UCSD-AML1 (cell line): ENCODE measurements at regions not wholly inside any gene's neighbourhood (a gene's known extent, or its start where the extent isn't known, plus 50 kb on each side); places are given as distances from the start of the nearest gene placed in this dataset.

Experiments
- DNase-seq: peaks from one replicate; lab custom pipeline; 2025; ENCODE audit not compliant: unreplicated experiment; lab: John Stamatoyannopoulos, UW

DNA sequence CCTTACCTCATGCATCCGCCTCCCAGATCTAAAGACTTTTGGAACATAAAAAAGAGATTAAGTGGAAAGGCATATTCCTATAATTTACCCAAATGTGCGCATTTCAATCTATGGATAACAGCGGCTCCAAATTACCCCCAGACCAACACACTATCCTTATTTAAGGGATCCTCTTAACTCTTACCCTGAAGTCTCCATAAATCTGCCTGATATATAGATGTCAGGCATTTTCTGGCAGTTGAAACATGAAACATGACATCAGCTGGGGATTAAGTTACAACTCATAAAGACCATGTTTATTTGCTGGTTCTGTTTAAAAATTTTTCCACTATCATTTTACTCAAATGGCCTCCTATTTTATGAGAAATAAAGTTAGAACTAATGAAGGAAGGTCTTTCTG lies 478.5 kb upstream of the SALL1 start:
- DNase-seq, result no peak

DNA sequence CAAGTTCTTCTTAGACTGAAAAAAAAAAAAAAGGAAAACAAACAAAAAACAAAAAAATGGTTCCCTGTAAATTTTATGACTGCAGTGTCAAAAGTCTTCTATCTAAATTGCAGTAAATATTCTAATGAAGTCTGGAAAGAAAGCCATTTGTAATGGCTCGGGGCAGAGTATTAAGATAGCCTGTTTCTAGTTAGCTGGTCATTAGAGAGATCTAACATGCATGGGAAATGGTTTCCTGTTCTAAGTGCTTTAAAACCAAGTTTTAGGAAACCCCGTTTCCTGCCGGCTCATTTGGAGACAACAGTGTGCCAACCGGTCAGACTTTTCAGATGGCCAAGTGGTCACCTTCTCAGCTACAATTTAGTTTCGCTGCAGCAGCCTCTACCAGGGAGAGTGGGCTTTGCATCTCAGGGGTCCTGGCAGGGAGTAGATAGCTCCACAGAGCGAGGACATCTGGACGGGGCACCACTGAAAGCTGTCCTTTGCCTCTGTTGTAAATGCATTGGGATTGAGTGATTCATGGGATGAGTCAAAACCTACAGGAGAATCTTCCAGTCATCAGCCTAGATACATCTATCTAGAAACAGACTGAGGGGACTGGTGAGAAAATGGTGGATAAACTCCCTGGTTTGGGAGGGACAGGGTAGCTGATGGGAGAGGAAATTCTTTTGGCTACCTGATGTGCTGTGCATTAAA lies 473.2 kb upstream of the SALL1 start:
- no peak for DNase-seq

DNA sequence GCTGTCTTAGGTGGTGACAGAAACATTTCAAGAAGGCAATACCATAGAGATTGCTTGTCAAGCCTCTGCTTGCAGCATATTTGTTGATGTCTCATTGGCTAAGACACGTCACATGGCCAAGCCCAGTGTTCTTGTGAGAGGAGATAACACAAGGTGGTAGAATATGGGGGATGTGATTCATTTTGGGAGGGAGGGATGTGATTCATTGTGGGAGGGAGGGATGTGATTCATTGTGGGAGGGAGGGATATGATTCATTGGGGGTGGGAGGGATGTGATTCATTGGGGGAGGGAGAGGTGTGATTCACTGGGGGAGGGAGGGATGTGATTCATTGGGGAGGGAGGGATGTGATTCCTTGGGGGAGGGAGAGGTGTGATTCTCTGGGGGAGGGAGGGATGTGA lies 470.5 kb upstream of the SALL1 start:
- no peak for DNase-seq

DNA sequence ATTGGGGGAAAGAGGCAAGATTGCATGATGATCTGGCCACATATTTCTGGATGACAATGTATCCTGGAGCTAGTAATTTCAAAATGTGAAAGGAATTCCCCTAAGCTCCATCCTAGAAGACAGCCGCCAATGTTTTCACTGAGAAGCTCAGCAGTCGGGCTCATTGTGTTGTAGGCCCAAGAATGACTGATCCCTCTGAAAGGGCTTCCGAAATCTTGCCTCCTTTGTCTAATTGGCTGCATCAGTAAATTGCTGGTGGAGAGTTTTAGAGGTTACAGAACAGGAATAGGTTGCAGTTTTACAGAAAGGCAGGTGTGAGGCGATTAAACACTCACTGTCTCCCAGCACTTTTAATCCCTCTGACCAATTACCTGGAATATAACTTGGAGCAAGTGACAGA lies 464.1 kb upstream of the SALL1 start:
- DNase-seq, result no peak

DNA sequence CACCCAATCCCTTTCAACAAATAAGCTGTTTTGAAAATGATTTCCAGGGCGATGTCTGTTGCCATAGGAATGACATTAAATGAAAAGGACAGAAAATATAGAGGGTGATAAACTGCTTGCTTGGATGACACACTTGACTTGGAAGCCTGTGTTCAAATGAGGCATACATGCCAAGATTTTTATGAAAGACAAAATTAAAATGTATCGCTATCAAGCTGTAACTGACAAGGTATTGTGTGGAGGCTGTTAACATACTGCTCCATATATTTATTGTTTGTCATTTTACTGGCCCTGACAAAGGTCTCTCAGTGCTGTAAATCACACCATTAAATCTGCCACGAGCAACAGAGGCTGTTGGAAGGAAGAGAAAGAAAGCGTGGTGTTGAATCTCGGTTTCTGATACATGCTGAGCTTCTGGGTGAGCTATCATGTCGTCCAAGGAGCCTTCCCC lies 456.2 kb upstream of the SALL1 start:
- DNase-seq, result no peak

DNA sequence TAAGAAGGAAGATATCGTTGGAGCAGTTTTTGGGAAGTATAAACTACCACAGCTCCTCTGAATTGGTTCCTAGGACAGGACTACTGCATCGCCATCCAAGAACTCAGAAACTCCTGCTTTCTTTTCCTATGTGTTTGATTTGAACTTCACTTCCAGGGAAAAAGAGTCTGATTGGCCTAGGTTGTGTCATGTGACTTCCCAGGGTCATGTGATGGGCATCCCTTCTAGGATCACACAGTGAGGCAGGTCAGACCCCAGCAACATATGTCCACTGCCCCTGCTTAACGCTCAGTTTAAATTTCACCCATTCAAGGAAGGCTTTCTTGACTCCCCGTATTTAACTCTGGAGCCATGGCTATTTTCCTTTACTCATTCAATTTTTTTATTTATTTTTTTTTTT lies 445.2 kb upstream of the SALL1 start:
- DNase-seq, result no peak

DNA sequence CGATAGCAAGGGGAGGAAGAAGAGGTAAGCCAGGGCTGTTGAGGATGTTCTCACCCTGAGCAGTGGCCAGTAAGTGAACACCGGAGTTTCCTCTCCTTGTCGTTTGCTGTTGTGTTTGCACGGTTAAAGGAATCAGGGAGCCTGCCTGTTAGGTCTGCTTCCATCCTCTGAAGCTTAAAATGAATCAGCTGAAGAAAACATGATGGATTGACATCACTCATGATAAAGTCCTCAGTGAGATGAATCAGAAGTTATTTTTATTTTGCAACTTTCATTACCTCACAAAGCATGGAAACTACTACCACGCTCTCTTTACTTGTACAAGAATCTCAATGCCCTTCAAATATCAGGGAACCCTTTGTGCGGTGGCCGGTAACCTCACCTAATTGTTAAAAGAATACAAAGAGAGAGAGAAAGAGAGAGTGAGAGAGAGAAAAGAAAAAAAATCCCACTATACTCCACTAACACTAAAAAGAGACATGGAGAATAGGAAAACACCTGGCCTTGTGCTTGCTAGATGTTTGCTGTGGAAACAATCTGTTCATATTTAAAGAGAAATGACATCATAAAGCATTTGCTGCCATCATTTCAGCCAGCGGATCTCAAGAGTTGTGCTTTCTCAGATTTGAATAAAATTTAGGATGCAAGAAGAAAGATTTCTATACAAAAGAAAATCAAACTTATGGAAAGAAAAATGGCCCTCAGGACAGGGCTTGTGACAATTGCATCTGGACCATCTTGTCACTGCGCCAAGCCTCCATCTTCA lies 441.6 kb upstream of the SALL1 start:
- no peak for DNase-seq

DNA sequence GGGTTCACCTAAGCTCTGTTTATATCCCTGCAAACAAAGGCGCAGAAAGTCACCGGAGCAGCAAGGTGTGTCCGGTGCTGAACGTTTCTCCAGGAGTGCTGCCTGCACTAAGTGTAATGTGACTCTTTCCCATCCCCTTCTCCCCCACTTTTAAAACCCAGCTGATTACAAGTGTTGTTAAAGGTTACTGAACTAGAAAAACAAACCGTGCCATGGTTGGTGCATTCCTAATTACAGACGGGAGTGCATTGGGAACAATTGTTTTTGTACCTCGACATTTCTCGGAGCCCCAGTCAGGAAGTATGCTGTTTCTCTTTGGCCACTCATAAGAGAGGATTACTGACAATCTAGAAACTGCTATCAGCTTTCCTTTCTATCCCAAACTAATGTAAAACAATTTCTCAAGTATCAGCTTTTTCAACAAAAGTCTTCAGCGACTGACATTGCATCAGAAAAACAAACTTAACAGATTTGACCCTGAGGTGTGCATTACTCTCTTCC lies 441.0 kb upstream of the SALL1 start:
- DNase-seq, result no peak

DNA sequence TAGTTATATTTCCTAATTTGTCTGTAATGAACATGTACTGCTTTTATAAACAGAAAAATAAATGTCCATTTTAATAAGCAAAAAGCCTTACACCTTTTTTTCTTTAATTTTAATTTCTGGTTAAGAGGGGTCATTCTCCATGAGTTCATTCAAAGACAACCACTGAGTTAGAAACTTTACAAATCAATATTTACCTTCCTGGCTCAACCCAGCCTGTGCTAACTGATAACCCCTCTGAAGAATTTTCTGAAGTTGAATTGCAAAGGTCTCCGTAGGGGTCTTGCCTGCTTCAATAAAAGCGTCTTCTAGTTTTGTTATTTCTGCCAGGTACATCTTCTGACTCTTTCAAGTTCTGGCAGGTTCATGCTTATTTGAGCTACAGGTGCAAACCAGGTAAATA lies 440.4 kb upstream of the SALL1 start:
- no peak for DNase-seq

DNA sequence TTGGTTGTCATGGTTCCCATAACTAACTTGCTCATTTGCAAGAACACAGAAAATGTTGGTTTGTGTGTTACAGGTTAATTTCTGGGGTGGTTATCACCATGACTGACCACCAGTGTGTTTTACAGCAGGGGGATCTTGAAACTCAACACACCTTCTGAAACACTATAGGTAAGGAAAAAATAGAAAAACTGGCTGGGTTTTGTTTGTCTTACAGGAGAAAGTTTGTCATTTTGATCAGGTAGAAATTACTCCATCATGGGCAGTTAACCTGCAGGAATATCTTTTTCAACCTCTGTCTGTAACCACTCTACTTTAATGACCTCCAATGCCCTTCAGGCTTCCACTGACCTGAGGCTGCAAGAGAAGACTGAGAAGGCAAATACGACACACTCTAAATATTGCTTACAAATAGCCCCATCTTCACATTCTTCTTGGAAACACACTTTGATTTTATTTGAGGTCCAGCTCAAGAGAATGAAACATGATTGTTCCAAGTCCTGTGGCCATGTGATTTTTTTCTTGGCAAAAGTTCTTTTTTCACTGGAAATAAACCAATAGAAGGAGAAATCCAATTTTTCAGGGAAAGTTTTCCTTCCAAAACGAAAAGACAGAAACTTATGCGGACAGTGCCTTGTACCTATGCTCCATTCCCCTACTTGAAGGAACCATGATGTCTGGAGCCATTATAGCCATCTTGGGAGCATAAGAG lies 428.7 kb upstream of the SALL1 start:
- DNase-seq, result no peak

DNA sequence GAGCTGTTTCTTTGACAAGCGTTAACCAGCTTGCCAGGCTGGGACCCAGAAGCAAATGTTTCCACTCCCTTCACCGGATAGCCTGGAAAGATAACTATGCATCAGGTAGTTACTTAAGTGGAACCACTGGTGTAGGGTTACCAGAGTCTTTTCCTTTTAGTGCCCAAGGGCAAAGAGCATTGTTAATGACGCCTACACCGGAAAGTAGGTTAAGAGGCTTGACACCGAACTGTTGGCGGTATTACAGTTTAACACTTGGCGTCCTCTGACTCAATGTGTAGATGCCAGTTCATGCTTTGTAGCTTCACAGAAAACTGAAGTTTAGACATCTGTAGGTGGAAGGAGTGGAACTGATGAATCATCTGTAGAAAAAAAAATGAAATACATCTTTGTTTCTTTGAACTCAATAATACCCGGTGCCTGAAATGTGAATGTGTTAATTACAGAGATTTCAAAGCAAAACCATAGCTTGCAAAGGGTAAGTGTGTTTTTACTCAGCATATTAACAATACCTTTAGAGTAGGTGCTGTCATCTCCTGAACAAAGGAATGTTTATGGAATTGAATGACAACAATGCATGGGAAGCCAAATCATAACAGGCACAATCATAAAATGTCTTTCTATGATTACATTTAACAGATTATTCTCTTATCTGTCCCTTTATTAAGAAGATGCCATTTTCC lies 426.7 kb upstream of the SALL1 start:
- no peak for DNase-seq

DNA sequence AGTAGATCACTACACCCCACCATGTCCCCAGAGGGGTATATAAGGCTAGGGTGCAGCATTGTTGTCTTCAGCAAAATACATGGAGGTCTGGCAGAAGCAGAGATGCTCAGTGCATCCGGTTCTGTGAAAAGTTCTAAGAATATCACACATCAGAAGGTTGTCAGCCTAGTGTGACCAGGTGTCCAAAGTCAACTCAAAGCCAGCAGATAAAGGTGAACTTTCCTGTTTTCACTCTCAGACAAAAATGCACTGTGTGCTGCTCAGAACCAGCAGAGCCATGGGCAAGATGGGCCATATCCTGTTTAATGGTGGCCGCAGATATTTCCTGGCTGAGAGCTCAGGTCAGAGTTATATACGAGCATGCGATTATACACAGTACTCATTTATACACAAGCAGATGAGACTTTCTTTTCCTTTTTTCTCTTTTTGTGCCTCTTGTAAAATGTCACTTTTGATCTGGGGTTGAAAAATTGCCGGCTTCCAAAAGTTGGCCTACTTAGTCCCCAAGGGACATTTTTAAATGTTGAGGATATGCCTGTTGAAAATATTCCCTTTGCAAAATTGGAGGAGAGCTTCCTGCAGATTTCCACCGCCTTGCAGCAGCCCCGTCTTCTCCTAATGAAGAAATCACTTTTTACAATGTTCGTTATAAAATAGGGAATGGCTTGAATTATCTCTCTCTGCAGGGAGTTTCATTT lies 425.6 kb upstream of the SALL1 start:
- no peak for DNase-seq

DNA sequence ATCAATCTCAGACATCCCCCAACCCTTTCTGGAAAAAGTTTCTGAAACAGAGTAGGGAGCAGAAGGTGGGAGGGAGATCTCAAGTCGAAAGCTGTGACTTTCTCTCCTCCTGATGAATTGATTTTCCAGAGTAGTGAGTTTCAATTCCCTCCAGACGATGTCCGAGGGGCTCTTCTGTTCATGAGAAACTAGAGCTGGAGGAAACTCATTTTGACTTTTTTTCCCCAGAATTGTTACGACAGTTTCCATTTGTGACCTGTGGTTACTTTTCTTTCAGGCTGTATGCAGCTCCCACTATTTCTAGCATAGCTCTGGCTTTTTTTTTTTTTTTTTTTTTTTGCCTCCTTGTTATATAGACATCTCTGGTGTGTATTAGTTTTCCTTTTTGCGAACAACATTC lies 422.1 kb upstream of the SALL1 start:
- DNase-seq, result no peak

DNA sequence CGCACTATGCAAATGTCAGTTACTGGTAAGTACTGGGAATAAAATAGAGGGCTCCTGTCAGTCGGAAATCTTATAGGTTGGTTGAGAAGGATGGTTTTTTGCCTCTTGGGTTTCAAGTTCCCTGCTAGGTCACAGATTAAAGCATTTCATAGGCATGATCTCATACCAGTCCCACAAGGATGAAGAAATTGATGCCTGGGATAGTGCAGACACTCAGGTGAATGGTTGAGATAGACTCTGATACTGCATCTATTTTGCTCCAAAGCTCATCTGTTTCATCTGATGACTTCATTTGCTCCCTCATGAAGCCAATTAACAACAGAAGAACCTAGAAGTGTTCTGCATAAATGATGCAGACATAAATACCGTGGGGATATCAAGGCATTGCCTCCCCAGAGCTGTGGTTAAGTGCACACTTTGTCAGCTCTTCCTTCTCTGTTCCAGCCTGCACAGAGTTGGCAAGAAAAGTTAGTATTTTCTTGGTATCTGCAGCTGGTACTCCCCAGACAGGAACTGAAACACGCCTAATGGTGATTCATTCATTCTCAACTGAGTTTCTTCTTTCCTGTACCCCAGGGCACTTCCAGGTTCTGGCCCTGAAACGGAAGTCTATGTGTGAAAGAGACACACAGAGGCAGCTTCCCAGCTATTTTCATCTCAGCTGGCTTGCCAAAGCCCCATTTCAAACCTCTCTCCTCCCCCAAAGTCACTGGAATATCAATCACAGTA lies 418.3 kb upstream of the SALL1 start:
- DNase-seq, result no peak

DNA sequence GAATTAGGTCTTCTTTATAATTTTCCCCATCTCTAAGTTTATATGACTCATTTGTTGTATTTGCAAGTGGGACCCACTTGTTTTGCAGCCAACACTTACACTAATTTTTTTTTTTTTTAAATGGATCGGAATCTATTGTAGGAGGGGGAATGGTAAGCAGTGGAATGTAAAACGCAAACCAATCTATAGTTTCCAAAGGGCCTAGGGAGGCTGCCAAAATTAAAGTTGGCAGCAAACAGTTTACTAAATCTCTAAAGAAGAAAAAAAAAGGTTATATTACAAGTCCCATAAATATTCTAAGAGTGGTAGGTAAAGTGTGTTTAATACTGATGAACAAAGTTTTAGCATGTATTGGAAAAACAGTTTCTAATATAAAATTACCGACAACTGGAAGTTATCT lies 416.8 kb upstream of the SALL1 start:
- DNase-seq, result no peak

DNA sequence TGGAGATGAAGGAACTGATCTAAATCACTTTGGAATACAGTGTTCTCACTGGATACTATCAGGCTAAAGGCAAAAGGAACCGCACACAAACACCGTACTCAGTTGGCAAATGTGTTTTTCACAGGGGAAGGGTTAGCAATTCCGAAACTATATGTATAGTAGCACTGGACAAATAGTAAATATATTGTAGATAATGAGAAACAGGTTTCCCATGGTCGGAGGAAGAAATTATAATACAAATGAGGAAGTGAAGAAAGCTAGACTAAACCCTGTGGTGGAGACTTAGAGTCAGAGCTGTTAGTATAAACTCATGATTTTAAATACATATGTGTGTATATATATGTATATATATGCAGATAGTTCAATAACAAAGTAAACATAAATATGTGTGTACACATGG lies 414.1 kb upstream of the SALL1 start:
- no peak for DNase-seq

DNA sequence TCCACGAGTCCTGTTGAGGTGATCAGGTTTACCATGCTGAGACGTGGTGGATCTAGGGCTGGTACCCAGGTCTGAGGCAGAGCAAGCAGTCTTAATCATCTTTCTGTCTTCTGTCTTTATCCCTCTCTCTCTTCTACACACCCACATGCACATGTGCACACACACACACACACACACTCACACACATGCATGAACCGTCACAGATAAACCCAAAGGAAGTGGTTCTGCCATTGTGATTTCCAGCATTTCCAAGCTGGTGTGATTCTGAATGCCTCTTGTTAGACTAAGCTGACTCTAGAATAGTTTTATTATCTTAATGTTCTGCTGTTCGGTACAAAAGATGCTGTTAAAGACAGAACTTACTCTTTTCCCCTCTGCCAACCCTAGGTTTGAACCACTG lies 411.8 kb upstream of the SALL1 start:
- DNase-seq, result no peak

DNA sequence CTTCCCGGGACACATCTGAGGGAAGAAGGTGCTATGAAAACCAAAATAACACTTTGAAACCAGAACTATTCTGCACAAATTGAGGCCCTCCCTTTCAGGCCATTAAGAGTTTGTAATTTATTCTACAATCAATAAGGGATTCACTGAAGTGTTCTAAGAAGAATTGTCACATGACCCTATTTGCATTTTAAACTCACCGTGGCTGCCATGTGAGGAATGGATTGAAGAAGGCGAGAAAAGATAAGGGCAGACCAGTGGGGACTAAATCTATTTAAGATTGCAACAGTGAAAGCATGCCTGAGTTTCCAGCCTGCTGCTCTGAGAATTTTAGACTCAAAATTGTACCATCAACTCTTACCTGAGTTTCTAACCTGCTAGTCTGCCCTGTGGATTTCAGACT lies 408.8 kb upstream of the SALL1 start:
- no peak for DNase-seq

DNA sequence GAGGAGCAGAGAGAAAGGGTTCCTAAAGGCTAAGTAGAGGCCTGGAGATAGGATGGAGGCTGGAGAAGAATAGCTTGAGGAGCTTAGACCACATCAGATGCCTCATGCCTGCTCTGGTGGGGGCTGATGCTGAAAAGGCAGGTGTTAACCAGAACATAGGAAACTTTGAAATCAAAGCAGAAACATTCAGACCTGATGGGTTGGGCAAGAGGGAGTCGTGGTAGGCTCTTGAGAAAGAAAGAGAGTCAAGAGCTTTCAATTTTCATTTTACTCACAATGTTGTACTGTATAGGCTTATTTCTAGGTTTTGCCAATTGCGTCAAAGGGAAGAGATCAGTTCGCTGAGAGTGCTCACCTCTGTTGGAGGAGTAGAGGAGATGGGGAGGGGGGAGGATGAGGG lies 406.6 kb upstream of the SALL1 start:
- no peak for DNase-seq

DNA sequence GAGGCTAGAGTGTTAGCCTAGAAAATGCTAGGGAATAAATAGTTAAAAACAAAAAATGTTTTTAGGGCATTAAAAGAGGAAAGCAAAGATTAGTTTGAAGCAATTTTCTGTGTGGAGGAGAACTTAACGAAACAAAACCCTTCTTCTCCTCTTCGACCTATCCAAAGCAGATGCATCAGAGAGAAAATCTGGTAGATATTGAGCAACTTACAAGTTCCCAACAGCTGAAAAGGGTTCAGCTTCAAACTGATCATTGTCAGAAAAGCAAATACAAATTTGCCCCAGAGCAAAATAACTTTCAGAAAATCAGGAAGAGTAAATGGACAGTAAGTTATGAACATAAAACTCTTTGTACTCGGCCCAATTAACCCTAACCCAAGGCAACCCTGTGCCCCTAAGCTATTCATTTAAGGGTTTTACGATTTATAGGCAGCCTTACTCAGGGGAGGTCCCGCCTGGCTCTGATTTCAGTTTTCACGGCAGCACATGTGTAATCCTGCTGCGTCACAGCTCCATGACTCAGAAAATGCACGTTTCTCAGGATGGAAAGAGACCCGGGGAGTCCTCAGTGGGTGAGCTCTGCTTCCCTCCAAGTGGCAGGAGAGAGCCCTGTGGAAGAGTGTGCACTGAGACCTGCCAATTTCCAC lies 405.7 kb upstream of the SALL1 start:
- DNase-seq, result no peak
